WTC11 (cell line): ENCODE measurements at regions not wholly inside any gene's neighbourhood (a gene's known extent, or its start where the extent isn't known, plus 50 kb on each side); places are given as distances from the start of the nearest gene placed in this dataset.

Source experiments
- ATAC-seq: fragments of 200-7000 bp; cut with Tn5 transposase; 2 replicates; pipeline ENCODE4 v1.10.0; 2021; ENCODE audit warnings: mild to moderate bottlenecking, moderate library complexity
- CTCF ChIA-PET: fragments of 300-600 bp; sonication (Branson Sonifier 250); formaldehyde crosslinking; loops from one replicate; lab custom pipeline; 2021; ENCODE audit warnings: antibody characterized with exemption; lab: Charles Lee
- POLR2A ChIA-PET: fragments of 350-600 bp; sonication (Branson Sonifier 250); formaldehyde crosslinking; loops from one replicate; lab custom pipeline; 2021; ENCODE audit warnings: antibody characterized with exemption; lab: Charles Lee
- DNase-seq: peaks from one replicate; pipeline ENCODE4 v3.0.0; 2021; ENCODE audit warnings: low spot score
- H3K27ac Mint-ChIP-seq: 2 replicates; pipeline ENCODE4 v1.8.0; 2021; ENCODE audit warnings: mixed read lengths
- H3K27me3 Mint-ChIP-seq: 2 replicates; pipeline ENCODE4 v1.8.0; 2021; ENCODE audit warnings: low read depth, mild to moderate bottlenecking, moderate library complexity, mixed read lengths
- H3K36me3 Mint-ChIP-seq: 2 replicates; pipeline ENCODE4 v1.8.0; 2021; ENCODE audit warnings: mixed read lengths
- H3K4me1 Mint-ChIP-seq: 2 replicates; pipeline ENCODE4 v1.8.0; 2022; ENCODE audit warnings: mixed read lengths
- H3K4me3 Mint-ChIP-seq: 2 replicates; pipeline ENCODE4 v1.8.0; 2021; ENCODE audit warnings: mild to moderate bottlenecking, moderate library complexity, mixed read lengths
- H3K9me3 Mint-ChIP-seq: 2 replicates; pipeline ENCODE4 v1.8.0; 2021; ENCODE audit warnings: mixed read lengths
- AFF4 ChIP-seq: sonication (generic); formaldehyde crosslinking; IDR thresholded peaks from 2 replicates; pipeline ENCODE4 v1.8.1; 2023; ENCODE audit warnings: mild to moderate bottlenecking, missing genetic modification reagents, borderline replicate concordance
- CREB1 ChIP-seq: sonication (generic); formaldehyde crosslinking; IDR thresholded peaks from 2 replicates; pipeline ENCODE4 v1.8.0; 2023; ENCODE audit warnings: mild to moderate bottlenecking, missing genetic modification reagents
- E2F5 ChIP-seq: sonication (generic); formaldehyde crosslinking; IDR thresholded peaks from 2 replicates; pipeline ENCODE4 v1.8.1; 2022; ENCODE audit warnings: mild to moderate bottlenecking, moderate library complexity, missing genetic modification reagents
- ERG ChIP-seq: fragments of 250-450 bp; sonication (Bioruptor Pico); IDR thresholded peaks from 2 replicates; pipeline ENCODE4 v1.8.0; 2021; ENCODE audit warnings: mild to moderate bottlenecking
- ESRRA ChIP-seq: sonication (generic); formaldehyde crosslinking; IDR thresholded peaks from 2 replicates; pipeline ENCODE4 v1.8.1; 2022; ENCODE audit warnings: mild to moderate bottlenecking, missing genetic modification reagents, borderline replicate concordance
- FOXJ3 ChIP-seq: sonication (generic); formaldehyde crosslinking; IDR thresholded peaks from 2 replicates; pipeline ENCODE4 v1.9.0; 2021; ENCODE audit warnings: missing genetic modification reagents, mild to moderate bottlenecking, borderline replicate concordance
- RORB ChIP-seq: fragments of 250-450 bp; sonication (Bioruptor Pico); IDR thresholded peaks from 2 replicates; pipeline ENCODE4 v1.9.0; 2021; ENCODE audit warnings: mild to moderate bottlenecking
- SMAD3 ChIP-seq: sonication (generic); formaldehyde crosslinking; IDR thresholded peaks from 2 replicates; pipeline ENCODE4 v1.8.0; 2022; ENCODE audit warnings: missing genetic modification reagents, mild to moderate bottlenecking, borderline replicate concordance
- SOX15 ChIP-seq: fragments of 250-450 bp; sonication (Bioruptor Pico); IDR thresholded peaks from 2 replicates; pipeline ENCODE4 v1.9.0; 2021; ENCODE audit warnings: mild to moderate bottlenecking
- TEAD1 ChIP-seq: sonication (generic); formaldehyde crosslinking; IDR thresholded peaks from 2 replicates; pipeline ENCODE4 v1.8.0; 2022; ENCODE audit warnings: mild to moderate bottlenecking, missing genetic modification reagents
- ZBTB21 ChIP-seq: sonication (generic); formaldehyde crosslinking; IDR thresholded peaks from 2 replicates; pipeline ENCODE4 v1.8.1; 2023; ENCODE audit warnings: mild to moderate bottlenecking, missing genetic modification reagents, borderline replicate concordance
- ZNF121 ChIP-seq: sonication (generic); formaldehyde crosslinking; IDR thresholded peaks from 2 replicates; pipeline ENCODE4 v1.8.0; 2023; ENCODE audit warnings: missing genetic modification reagents
- ZNF281 ChIP-seq: sonication (generic); formaldehyde crosslinking; IDR thresholded peaks from 2 replicates; pipeline ENCODE4 v1.8.0; 2023; ENCODE audit warnings: mild to moderate bottlenecking, missing genetic modification reagents
- ZNF317 ChIP-seq: sonication (generic); formaldehyde crosslinking; IDR thresholded peaks from 2 replicates; pipeline ENCODE4 v1.8.1; 2023; ENCODE audit warnings: low read depth, mild to moderate bottlenecking, moderate library complexity, missing genetic modification reagents, borderline replicate concordance
- ZNF416 ChIP-seq: fragments of 250-450 bp; sonication (Bioruptor Pico); IDR thresholded peaks from 2 replicates; pipeline ENCODE4 v1.9.0; 2021; ENCODE audit warnings: mild to moderate bottlenecking, inconsistent platforms
- ZNF425 ChIP-seq: fragments of 250-450 bp; sonication (Bioruptor Pico); conservative IDR thresholded peaks from 2 replicates; pipeline ENCODE4 v1.9.0; 2021; ENCODE audit warnings: mild to moderate bottlenecking

- POLR2A ChIA-PET, result no interaction called here
- no peak for DNase-seq
- no peak overlapping the region for H3K4me3 Mint-ChIP-seq
- no peak overlapping the region for H3K27ac Mint-ChIP-seq
- CTCF ChIA-PET, result no interaction called here
- ATAC-seq, result no peak
- no peaks in the 10 kb centered on the region for H3K27me3 Mint-ChIP-seq
- TF ChIP-seq RORB (CRISPR knock-in tag) (no peak), ZNF317 (CRISPR knock-in tag) (no peak), ZNF121 (CRISPR knock-in tag) (no peak), AFF4 (CRISPR knock-in tag) (no peak), ESRRA (CRISPR knock-in tag) (no peak), ZNF425 (CRISPR knock-in tag) (no peak), SOX15 (CRISPR knock-in tag) (no peak), TEAD1 (CRISPR knock-in tag) (no peak), ZNF281 (CRISPR knock-in tag) (no peak), ERG (CRISPR knock-in tag) (no peak), CREB1 (CRISPR knock-in tag) (no peak), ZNF416 (no peak), SMAD3 (CRISPR knock-in tag) (no peak), FOXJ3 (CRISPR knock-in tag) (no peak), ZBTB21 (CRISPR knock-in tag) (no peak), E2F5 (CRISPR knock-in tag) (no peak)
- peaks cover 6% of the 10 kb centered on the region; the same call in 1 of the 2 replicates for H3K4me1 Mint-ChIP-seq
- no peaks in the 10 kb centered on the region for H3K36me3 Mint-ChIP-seq
- H3K9me3 Mint-ChIP-seq, result peaks cover 8% of the 10 kb centered on the region; the same call in 1 of the 2 replicates
Observed at GRCh38 chr4:178535939-178536579, 1093.8 kb upstream of the AGA start.
